Upper lobe of left lung (tissue), 6 donors: ENCODE measurements at regions not wholly inside any gene's neighbourhood (a gene's known extent, or its start where the extent isn't known, plus 50 kb on each side); places are given as distances from the start of the nearest gene placed in this dataset.

Experiments used
- ATAC-seq, 2 donors: fragments of 200-7000 bp; cut with Tn5 transposase; one replicate each; pipeline ENCODE4 v1.9.1; 2022; ENCODE audit warnings: mild to moderate bottlenecking in 2 of 2, moderate library complexity in 2 of 2; ENCODE audit not compliant: low FRiP score in 2 of 2
- DNase-seq, 2 donors: peaks; one replicate each; pipeline ENCODE4 v3.0.0-alpha.2; 2019 to 2020
- H3K27ac ChIP-seq, 4 donors: fragments of 200-600 bp; sonication (generic); one replicate each; pipeline ENCODE4 v1.5.1; 2016 to 2019
- H3K27me3 ChIP-seq, 4 donors: fragments of 200-600 bp; sonication (generic); one replicate each; pipeline ENCODE4 v1.5.1; 2017 to 2019
- H3K36me3 ChIP-seq, 4 donors: fragments of 200-600 bp; sonication (generic); one replicate each; pipeline ENCODE4 v1.5.1; 2016 to 2019
- H3K4me1 ChIP-seq, 4 donors: fragments of 200-600 bp; sonication (generic); one replicate each; pipeline ENCODE4 v1.5.1; 2018 to 2019
- H3K4me3 ChIP-seq, 4 donors: fragments of 200-600 bp; sonication (generic); one replicate each; pipeline ENCODE4 v1.5.1; 2017 to 2019; ENCODE audit warnings: mild to moderate bottlenecking in 2 of 4, moderate library complexity in 1 of 4
- H3K9me3 ChIP-seq, 4 donors: fragments of 200-600 bp; sonication (generic); one replicate each; pipeline ENCODE4 v1.5.1; 2018 to 2019
- EP300 ChIP-seq, 4 donors: sonication (generic); formaldehyde crosslinking; IDR thresholded peaks; one replicate each; pipeline ENCODE4 v1.5.1; 2017; ENCODE audit warnings: antibody characterized with exemption in 4 of 4, control low read depth in 2 of 4
- POLR2A ChIP-seq, 4 donors: fragments of 450-650 bp; IDR thresholded peaks; one replicate each; pipeline ENCODE4 v1.5.1; 2016 to 2017; ENCODE audit warnings: antibody characterized with exemption in 4 of 4, mild to moderate bottlenecking in 2 of 4
- POLR2AphosphoS5 ChIP-seq, 2 donors: sonication (generic); formaldehyde crosslinking; IDR thresholded peaks; one replicate each; pipeline ENCODE4 v1.5.1; 2017; ENCODE audit warnings: antibody characterized with exemption in 2 of 2
- WGBS, 2 donors: methylation state at CpG; one replicate each; pipeline ENCODE4 v1.1.5; 2017 to 2018; 5-methylcytosine and 5-hydroxymethylcytosine counted together
- TF ChIP-seq, protein P1 (sequence below), 6 experiments: fragments of 450-650 bp in 4 of 6; fragments of 200-600 bp in 2 of 6; sonication (generic) in 2 of 6; IDR thresholded peaks; one replicate each; pipeline ENCODE4 v1.5.1; 2016 to 2019; ENCODE audit warnings: antibody characterized with exemption in 6 of 6
- donor health status: DM: no; HTN: no; CAD: no; lungs with moderate emphysema.
- donor health status: DM: no; HTN: yes; CAD: no; lungs with severe emphysema.

DNA sequence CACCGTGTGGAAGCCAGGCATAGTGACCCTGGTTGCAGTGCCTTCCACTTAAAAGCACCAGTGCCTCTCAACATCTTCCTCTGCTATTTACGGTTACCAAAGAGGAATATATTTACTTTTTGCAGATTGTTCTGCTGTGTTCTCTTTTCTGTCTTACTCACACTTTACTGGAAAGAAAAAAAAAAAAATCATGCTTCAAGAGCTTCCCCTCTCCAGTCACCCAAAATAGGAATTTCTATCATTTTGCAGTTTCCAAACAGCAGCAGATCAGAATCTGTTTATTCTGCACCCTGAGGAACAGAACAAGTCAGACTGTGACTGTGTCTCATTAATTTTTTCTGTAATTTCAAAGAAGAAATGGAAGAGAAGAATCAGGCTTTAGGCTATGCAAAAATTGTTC lies 96.1 kb downstream of the KCNJ2 start:
- Histone ChIP-seq H3K9me3 (no peaks in the 10 kb centered on the region), H3K27ac (no peak overlapping the region), H3K27me3 (no peaks in the 10 kb centered on the region), H3K4me1 (peaks cover 0 to 3% (median 1%) of the 10 kb centered on the region in 4 donors), H3K36me3 (no peaks in the 10 kb centered on the region), H3K4me3 (no peak overlapping the region)
- 54 to 55% methylated on average over 2 of the region's 2 CpGs for WGBS, 2 donors
- no peak for TF ChIP-seq EP300 (IDR thresholded peaks at IDR 0.05)
- TF ChIP-seq, protein P1, sequence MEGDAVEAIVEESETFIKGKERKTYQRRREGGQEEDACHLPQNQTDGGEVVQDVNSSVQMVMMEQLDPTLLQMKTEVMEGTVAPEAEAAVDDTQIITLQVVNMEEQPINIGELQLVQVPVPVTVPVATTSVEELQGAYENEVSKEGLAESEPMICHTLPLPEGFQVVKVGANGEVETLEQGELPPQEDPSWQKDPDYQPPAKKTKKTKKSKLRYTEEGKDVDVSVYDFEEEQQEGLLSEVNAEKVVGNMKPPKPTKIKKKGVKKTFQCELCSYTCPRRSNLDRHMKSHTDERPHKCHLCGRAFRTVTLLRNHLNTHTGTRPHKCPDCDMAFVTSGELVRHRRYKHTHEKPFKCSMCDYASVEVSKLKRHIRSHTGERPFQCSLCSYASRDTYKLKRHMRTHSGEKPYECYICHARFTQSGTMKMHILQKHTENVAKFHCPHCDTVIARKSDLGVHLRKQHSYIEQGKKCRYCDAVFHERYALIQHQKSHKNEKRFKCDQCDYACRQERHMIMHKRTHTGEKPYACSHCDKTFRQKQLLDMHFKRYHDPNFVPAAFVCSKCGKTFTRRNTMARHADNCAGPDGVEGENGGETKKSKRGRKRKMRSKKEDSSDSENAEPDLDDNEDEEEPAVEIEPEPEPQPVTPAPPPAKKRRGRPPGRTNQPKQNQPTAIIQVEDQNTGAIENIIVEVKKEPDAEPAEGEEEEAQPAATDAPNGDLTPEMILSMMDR (IDR thresholded peaks at IDR 0.05): no peak
- no peak for TF ChIP-seq POLR2AphosphoS5 (IDR thresholded peaks at IDR 0.05)
- TF ChIP-seq POLR2A (IDR thresholded peaks at IDR 0.05): no peak
- DNase-seq (no peak), ATAC-seq (no peak)

DNA sequence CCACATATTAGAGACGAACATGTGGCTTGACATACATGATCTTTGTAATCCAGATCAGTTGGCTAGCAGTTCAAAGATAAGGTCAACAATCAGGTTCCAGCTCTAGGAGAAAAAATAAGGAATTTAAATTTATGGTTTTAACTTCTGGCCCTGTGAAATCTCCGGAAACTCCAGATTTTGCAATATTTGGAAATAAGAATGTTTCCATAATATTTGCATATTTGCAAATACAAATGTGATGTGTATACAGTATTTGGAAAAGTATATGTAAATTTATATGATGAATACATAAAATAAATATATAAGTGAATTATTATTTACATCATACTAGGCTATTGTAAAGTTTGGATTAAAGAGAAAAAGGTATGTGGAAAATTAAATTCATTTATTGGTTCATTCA lies 97.1 kb downstream of the KCNJ2 start:
- Histone ChIP-seq H3K9me3 (no peaks in the 10 kb centered on the region), H3K27ac (no peak overlapping the region), H3K4me3 (no peak overlapping the region), H3K4me1 (peaks cover 0 to 3% (median 1%) of the 10 kb centered on the region in 4 donors), H3K36me3 (no peaks in the 10 kb centered on the region), H3K27me3 (no peaks in the 10 kb centered on the region)
- TF ChIP-seq EP300 (IDR thresholded peaks at IDR 0.05) (no peak), POLR2AphosphoS5 (IDR thresholded peaks at IDR 0.05) (no peak), POLR2A (IDR thresholded peaks at IDR 0.05) (no peak)
- TF ChIP-seq, protein P1 (IDR thresholded peaks at IDR 0.05): no peak
- no peak for DNase-seq
- WGBS, 2 donors: 69 to 70% methylated on average over 2 of the region's 2 CpGs
- ATAC-seq: no peak

DNA sequence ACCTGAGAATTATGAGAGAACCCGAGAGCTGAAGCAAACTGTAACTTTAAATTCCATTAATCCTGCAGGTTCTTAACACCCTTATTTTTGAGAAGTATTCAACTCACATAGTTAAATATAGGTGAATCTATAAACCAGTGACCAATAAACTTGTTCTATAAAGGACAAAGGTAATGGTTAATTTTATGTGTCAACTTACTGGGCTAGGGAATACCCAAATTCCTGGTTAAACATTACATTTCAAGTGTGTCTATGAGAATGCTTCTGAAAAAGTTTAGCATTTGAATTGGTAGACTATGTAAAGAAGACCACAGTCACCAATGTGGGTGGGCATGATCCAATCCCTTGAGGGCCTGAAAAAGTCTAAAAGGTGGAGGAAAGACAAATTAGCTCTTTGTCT lies 99.1 kb downstream of the KCNJ2 start:
- no peak overlapping the region for H3K4me3 ChIP-seq
- peaks cover 0 to 3% (median 1%) of the 10 kb centered on the region in 4 donors for H3K4me1 ChIP-seq
- H3K27me3 ChIP-seq: no peaks in the 10 kb centered on the region
- TF ChIP-seq POLR2AphosphoS5 (IDR thresholded peaks at IDR 0.05) (no peak), EP300 (IDR thresholded peaks at IDR 0.05) (no peak), POLR2A (IDR thresholded peaks at IDR 0.05) (no peak)
- TF ChIP-seq, protein P1 (IDR thresholded peaks at IDR 0.05): no peak
- ATAC-seq: no peak
- no peaks in the 10 kb centered on the region for H3K9me3 ChIP-seq
- H3K36me3 ChIP-seq: no peaks in the 10 kb centered on the region
- no peak overlapping the region for H3K27ac ChIP-seq
- DNase-seq: no peak
- 85 to 89% methylated on average over 1 of the region's 1 CpG for WGBS, 2 donors

DNA sequence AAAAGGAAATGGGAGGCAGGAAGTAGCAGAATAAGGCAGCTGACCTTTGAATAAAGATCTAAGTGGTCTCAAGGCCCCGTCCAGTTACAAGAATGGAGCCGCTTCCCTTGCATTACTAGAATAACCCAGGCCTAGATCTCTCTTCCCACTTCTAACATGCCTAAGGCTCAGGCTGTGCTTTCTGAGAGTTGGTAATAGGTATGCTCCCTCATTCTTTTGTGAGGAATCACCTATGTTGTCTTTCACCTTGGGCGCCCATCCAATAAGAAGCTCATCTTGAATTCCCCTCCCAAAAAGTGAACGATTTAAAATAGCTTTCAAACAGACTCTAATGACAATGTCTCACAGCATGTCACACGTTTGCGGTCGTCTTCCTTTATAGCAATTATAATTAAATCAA lies 101.2 kb downstream of the KCNJ2 start:
- H3K36me3 ChIP-seq: no peaks in the 10 kb centered on the region
- peaks cover 0 to 2% (median 0%) of the 10 kb centered on the region in 4 donors for H3K4me1 ChIP-seq
- no peaks in the 10 kb centered on the region for H3K27me3 ChIP-seq
- no peak for TF ChIP-seq POLR2AphosphoS5 (IDR thresholded peaks at IDR 0.05)
- no peak for TF ChIP-seq POLR2A (IDR thresholded peaks at IDR 0.05)
- TF ChIP-seq EP300 (IDR thresholded peaks at IDR 0.05): no peak
- TF ChIP-seq, protein P1 (IDR thresholded peaks at IDR 0.05): no peak
- no peak overlapping the region for H3K4me3 ChIP-seq
- no peak overlapping the region for H3K27ac ChIP-seq
- H3K9me3 ChIP-seq: no peaks in the 10 kb centered on the region
- 78 to 84% methylated on average over 7 of the region's 7 CpGs for WGBS, 2 donors
- no peak for DNase-seq
- no peak for ATAC-seq

DNA sequence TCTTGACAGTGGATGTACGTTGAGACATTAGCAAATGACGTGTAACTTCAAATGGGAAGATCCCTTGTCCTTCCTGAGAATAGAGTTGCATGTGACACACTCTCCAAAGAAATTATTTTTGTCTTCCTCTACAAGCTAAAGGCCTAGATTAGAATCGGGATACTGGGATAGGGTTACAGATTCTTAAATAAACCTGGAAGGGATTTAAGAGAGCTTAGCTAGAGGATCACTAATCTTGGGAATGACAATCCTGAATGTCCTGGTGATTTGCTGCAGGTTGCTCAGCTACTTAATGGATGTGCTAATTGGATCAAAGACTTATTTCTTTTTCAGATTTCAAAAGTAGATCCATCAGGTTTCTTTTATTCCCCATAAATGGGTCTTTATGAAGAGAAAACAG lies 101.9 kb downstream of the KCNJ2 start:
- DNase-seq (no peak), ATAC-seq (no peak)
- no peak overlapping the region for H3K4me3 ChIP-seq
- WGBS, 2 donors: 79 to 83% methylated on average over 3 of the region's 3 CpGs
- no peaks in the 10 kb centered on the region for H3K36me3 ChIP-seq
- no peaks in the 10 kb centered on the region for H3K27me3 ChIP-seq
- H3K9me3 ChIP-seq: no peaks in the 10 kb centered on the region
- no peaks in the 10 kb centered on the region for H3K4me1 ChIP-seq
- TF ChIP-seq, protein P1 (IDR thresholded peaks at IDR 0.05): no peak
- no peak for TF ChIP-seq POLR2AphosphoS5 (IDR thresholded peaks at IDR 0.05)
- no peak for TF ChIP-seq POLR2A (IDR thresholded peaks at IDR 0.05)
- no peak for TF ChIP-seq EP300 (IDR thresholded peaks at IDR 0.05)
- no peak overlapping the region for H3K27ac ChIP-seq
